ENCODE measurements at regions not wholly inside any gene's neighbourhood (a gene's known extent, or its start where the extent isn't known, plus 50 kb on each side); places are given as distances from the start of the nearest gene placed in this dataset.
A peak's percentile ranks its signal among the peaks of the same experiment; 100 is the strongest.

GRCh38 chr6:66788579-66788978 is 1081.6 kb upstream of the EYS start:
- intact Hi-C loops (cut with DNase I): no loop called here
- peak; percentile 57 for DNase-seq (ENCODE audit: low spot score)

GRCh38 chr6:66772800-66773199 is 1065.8 kb upstream of the EYS start:
- no peak for DNase-seq (ENCODE audit: low spot score)
- intact Hi-C loops (cut with DNase I): no loop called here

GRCh38 chr6:66771626-66772025 is 1064.6 kb upstream of the EYS start:
- DNase-seq (ENCODE audit: low spot score): no peak
- intact Hi-C loops (cut with DNase I): no loop called here

- DNase-seq (ENCODE audit: low spot score): no peak
- intact Hi-C loops (cut with DNase I): no loop called here
Measured at GRCh38 chr6:66751630-66752029, 1044.6 kb upstream of the EYS start.

GRCh38 chr6:66740346-66740745 is 1033.3 kb upstream of the EYS start:
- intact Hi-C loops (cut with DNase I): no loop called here
- DNase-seq (ENCODE audit: low spot score): no peak

- intact Hi-C loops (cut with DNase I): no loop called here
- no peak for DNase-seq (ENCODE audit: low spot score)
Measured at GRCh38 chr6:66735106-66735890, 1028.3 kb upstream of the EYS start.

- no peak for DNase-seq (ENCODE audit: low spot score)
- intact Hi-C loops (cut with DNase I): no loop called here
Measured at GRCh38 chr6:66731310-66731709, 1024.3 kb upstream of the EYS start.

- no peak for DNase-seq (ENCODE audit: low spot score)
- intact Hi-C loops (cut with DNase I): no loop called here
Measured at GRCh38 chr6:66725670-66726069, 1018.6 kb upstream of the EYS start.

GRCh38 chr6:66717801-66718200 is 1010.8 kb upstream of the EYS start:
- no peak for DNase-seq (ENCODE audit: low spot score)
- intact Hi-C loops (cut with DNase I): no loop called here

GRCh38 chr6:66699385-66699784 is 992.4 kb upstream of the EYS start:
- DNase-seq (ENCODE audit: low spot score): no peak
- intact Hi-C loops (cut with DNase I): no loop called here

GRCh38 chr6:66689608-66690007 is 982.6 kb upstream of the EYS start:
- no peak for DNase-seq (ENCODE audit: low spot score)
- intact Hi-C loops (cut with DNase I): no loop called here

GRCh38 chr6:66687611-66688140 is 980.6 kb upstream of the EYS start:
- DNase-seq (ENCODE audit: low spot score): no peak
- intact Hi-C loops (cut with DNase I): no loop called here

- intact Hi-C loops (cut with DNase I): no loop called here
- no peak for DNase-seq (ENCODE audit: low spot score)
Measured at GRCh38 chr6:66675906-66676305, 968.9 kb upstream of the EYS start.

GRCh38 chr6:66664112-66664511 is 957.1 kb upstream of the EYS start:
- intact Hi-C loops (cut with DNase I): no loop called here
- no peak for DNase-seq (ENCODE audit: low spot score)

GRCh38 chr6:66662721-66663507 is 955.9 kb upstream of the EYS start:
- intact Hi-C loops (cut with DNase I): no loop called here
- no peak for DNase-seq (ENCODE audit: low spot score)

- intact Hi-C loops (cut with DNase I): no loop called here
- DNase-seq (ENCODE audit: low spot score): no peak
Measured at GRCh38 chr6:66662196-66662595, 955.2 kb upstream of the EYS start.

GRCh38 chr6:66655420-66655819 is 948.4 kb upstream of the EYS start:
- intact Hi-C loops (cut with DNase I): no loop called here
- peak; percentile 30 for DNase-seq (ENCODE audit: low spot score)

- DNase-seq (ENCODE audit: low spot score): no peak
- intact Hi-C loops (cut with DNase I): no loop called here
Measured at GRCh38 chr6:66638518-66638917, 931.5 kb upstream of the EYS start.

- intact Hi-C loops (cut with DNase I): no loop called here
- no peak for DNase-seq (ENCODE audit: low spot score)
Measured at GRCh38 chr6:66638099-66638498, 931.1 kb upstream of the EYS start.

- intact Hi-C loops (cut with DNase I): no loop called here
- DNase-seq (ENCODE audit: low spot score): no peak
Measured at GRCh38 chr6:66628917-66629316, 921.9 kb upstream of the EYS start.

GRCh38 chr6:66623050-66623449 is 916.0 kb upstream of the EYS start:
- intact Hi-C loops (cut with DNase I): no loop called here
- DNase-seq (ENCODE audit: low spot score): no peak
